HCT116 (cell line): ENCODE measurements at regions not wholly inside any gene's neighbourhood (a gene's known extent, or its start where the extent isn't known, plus 50 kb on each side); places are given as distances from the start of the nearest gene placed in this dataset.

ENCODE experiments used
- ATAC-seq: fragments of 200-7000 bp; cut with Tn5 transposase; 2 replicates; pipeline ENCODE4 v1.9.1; 2020; ENCODE audit warnings: mild to moderate bottlenecking, moderate library complexity
- BruUV-seq: library from RNA; stranded (reverse); fragments of 400-500 nt; replicated peaks from 2 replicates; lab custom pipeline; 2021; lab: Mats Ljungman, UMichigan
- CTCF ChIA-PET: fragments of 300-600 bp; sonication (Branson Sonifier 250); formaldehyde crosslinking; loops from one replicate; lab custom pipeline; 2021; ENCODE audit warnings: antibody characterized with exemption; lab: Charles Lee
- POLR2A ChIA-PET: fragments of 300-600, 350-600 bp; sonication (Branson Sonifier 250); formaldehyde crosslinking; loops from one replicate; lab custom pipeline; 2021; ENCODE audit warnings: antibody characterized with exemption; lab: Charles Lee
- RAD21 ChIA-PET, 2 experiments: fragments of 300-600 bp; sonication (Branson Sonifier 250); formaldehyde crosslinking; loops; one replicate each; lab custom pipeline; 2023; ENCODE audit warnings: low total read pairs in 2 of 2; ENCODE audit not compliant: uncharacterized antibody in 2 of 2, unreplicated experiment in 2 of 2, low non-redundant PET in 1 of 2; lab: Charles Lee
- DNase-seq: peaks from one replicate; pipeline ENCODE4 v3.0.0-alpha.2; 2010; ENCODE audit warnings: low read depth, low spot score
- H2AFZ ChIP-seq: fragments of 200-600 bp; shearing (Covaris generic), sonication (generic); 2 replicates; pipeline ENCODE4 v1.6.1; 2017; ENCODE audit warnings: low read depth, mixed run types, mixed read lengths, antibody characterized with exemption, low read length; ENCODE audit not compliant: poor library complexity, severe bottlenecking
- H3K27ac ChIP-seq: 2 replicates; pipeline ENCODE4 v1.5.1; 2012; ENCODE audit warnings: low read depth, low read length
- H3K27me3 ChIP-seq: fragments of 200-600 bp; sonication (generic); 2 replicates; pipeline ENCODE4 v1.6.1; 2016; ENCODE audit warnings: mixed run types, low read length, mixed read lengths; ENCODE audit not compliant: insufficient read depth
- H3K36me3 ChIP-seq, 2 experiments: fragments of 200-500 bp in 1 of 2; fragments of 200-600 bp in 1 of 2; sonication (Bioruptor generic) in 1 of 2; sonication (generic) in 1 of 2; 2 replicates each; pipeline versions ENCODE4 v1.5.1 to v1.6.1; 2014 to 2016; ENCODE audit warnings: low read length in 2 of 2, inconsistent platforms in 1 of 2, mixed read lengths in 1 of 2, mixed run types in 1 of 2; ENCODE audit not compliant: insufficient read depth in 2 of 2, control insufficient read depth in 1 of 2
- H3K4me1 ChIP-seq, 2 experiments: fragments of 200-600 bp in 1 of 2; sonication (generic) in 1 of 2; 2 replicates each; pipeline versions ENCODE4 v1.5.1 to v1.6.1; 2012 to 2017; ENCODE audit warnings: low read length in 2 of 2, inconsistent platforms in 1 of 2, mild to moderate bottlenecking in 1 of 2, mixed read lengths in 1 of 2, mixed run types in 1 of 2, moderate library complexity in 1 of 2; ENCODE audit not compliant: insufficient read depth in 2 of 2, control insufficient read depth in 1 of 2
- H3K4me2 ChIP-seq: fragments of 200-600 bp; sonication (generic); 2 replicates; pipeline ENCODE4 v1.6.1; 2017; ENCODE audit warnings: mixed run types, low read length, mixed read lengths
- H3K4me3 ChIP-seq, 2 experiments: fragments of 200-600 bp in 1 of 2; sonication (generic) in 1 of 2; replicated peaks in 1 of 2; 2 replicates each; pipeline ENCODE4 v1.5.1; 2011 to 2016; ENCODE audit warnings: low read length in 2 of 2, control low read depth in 1 of 2, low read depth in 1 of 2, mild to moderate bottlenecking in 1 of 2, mixed read lengths in 1 of 2, mixed run types in 1 of 2
- H3K79me2 ChIP-seq: fragments of 200-600 bp; sonication (generic); 2 replicates; pipeline ENCODE4 v1.6.1; 2017; ENCODE audit warnings: mild to moderate bottlenecking, mixed run types, low read length, moderate library complexity, mixed read lengths; ENCODE audit not compliant: insufficient read depth
- H3K9ac ChIP-seq: fragments of 200-600 bp; sonication (generic); 2 replicates; pipeline ENCODE4 v1.6.1; 2016; ENCODE audit warnings: low read length, mixed read lengths
- H3K9me2 ChIP-seq: fragments of 200-600 bp; sonication (generic), shearing (Covaris generic); 2 replicates; pipeline ENCODE4 v1.6.1; 2017; ENCODE audit warnings: mixed run types, mild to moderate bottlenecking, moderate library complexity; ENCODE audit not compliant: insufficient read depth
- H3K9me3 ChIP-seq, 2 experiments: fragments of 200-500 bp in 1 of 2; fragments of 200-600 bp in 1 of 2; sonication (Bioruptor generic) in 1 of 2; sonication (generic) in 1 of 2; 2 replicates each; pipeline ENCODE4 v1.6.1; 2014 to 2017; ENCODE audit warnings: low read length in 2 of 2, mixed read lengths in 2 of 2, inconsistent platforms in 1 of 2, low read depth in 1 of 2, mild to moderate bottlenecking in 1 of 2, mixed run types in 1 of 2, moderate library complexity in 1 of 2; ENCODE audit not compliant: control insufficient read depth in 1 of 2, insufficient read depth in 1 of 2
- H4K20me1 ChIP-seq: fragments of 200-600 bp; sonication (generic), shearing (Covaris generic); 2 replicates; pipeline ENCODE4 v1.6.1; 2017; ENCODE audit warnings: mixed run types, mild to moderate bottlenecking, moderate library complexity; ENCODE audit not compliant: insufficient read depth
- ATF3 ChIP-seq: IDR thresholded peaks from 2 replicates; pipeline ENCODE4 v1.6.1; 2012
- CEBPB ChIP-seq: IDR thresholded peaks from 2 replicates; pipeline ENCODE4 v1.6.1; 2012; ENCODE audit warnings: low read depth
- EGR1 ChIP-seq: IDR thresholded peaks from 2 replicates; pipeline ENCODE4 v1.6.1; 2012; ENCODE audit warnings: low read depth
- EZH2 ChIP-seq: fragments of 200-600 bp; sonication (generic); IDR thresholded peaks from 2 replicates; pipeline ENCODE4 v1.6.1; 2017; ENCODE audit warnings: antibody characterized with exemption, mixed run types
- JUND ChIP-seq: IDR thresholded peaks from 2 replicates; pipeline ENCODE4 v1.6.1; 2012
- RAD21 ChIP-seq: IDR thresholded peaks from 2 replicates; pipeline ENCODE4 v1.6.1; 2012; ENCODE audit warnings: low read depth, mild to moderate bottlenecking
- REST ChIP-seq: IDR thresholded peaks from 2 replicates; pipeline ENCODE4 v1.6.1; 2012; ENCODE audit warnings: low read depth
- SIN3A ChIP-seq: IDR thresholded peaks from 2 replicates; pipeline ENCODE4 v1.6.1; 2012; ENCODE audit warnings: low read depth
- SP1 ChIP-seq: IDR thresholded peaks from 2 replicates; pipeline ENCODE4 v1.6.1; 2012; ENCODE audit warnings: low read depth
- SRF ChIP-seq: IDR thresholded peaks from 2 replicates; pipeline ENCODE4 v1.6.1; 2012; ENCODE audit warnings: low read depth
- TCF7L2 ChIP-seq: IDR thresholded peaks from 2 replicates; pipeline ENCODE4 v1.7.0; 2011; ENCODE audit warnings: borderline replicate concordance, inconsistent platforms; ENCODE audit not compliant: insufficient read depth, insufficient read length; ENCODE audit errors: extremely low read depth
- ZNF274 ChIP-seq: fragments of 200-500 bp; sonication (Bioruptor generic); IDR thresholded peaks from 2 replicates; pipeline ENCODE4 v1.6.1; 2014; ENCODE audit warnings: mild to moderate bottlenecking, low read depth, low read length, inconsistent platforms
- intact Hi-C: fragments of 100-400 bp; cut with micrococcal nuclease; formaldehyde crosslinking; loops from 2 replicates; pipeline ENCODE4 v1.10.0; 2022

GRCh38 chr14:35224615-35225014, 67.6 kb upstream of the PSMA6 start:
- Histone ChIP-seq H3K27me3 (no peaks in the 10 kb centered on the region), H3K36me3 (no peaks in the 10 kb centered on the region), H3K27ac (no peak overlapping the region), H3K9me2 (no peaks in the 10 kb centered on the region), H3K4me3 (no peak overlapping the region), H3K4me1 (no peaks in the 10 kb centered on the region), H4K20me1 (no peaks in the 10 kb centered on the region), H3K4me2 (no peak overlapping the region), H3K9me3 (no peaks in the 10 kb centered on the region), H2AFZ (no peak overlapping the region), H3K9ac (no peak overlapping the region), H3K79me2 (no peaks in the 10 kb centered on the region)
- ATAC-seq (no peak), DNase-seq (no peak)
- TF ChIP-seq REST (no peak), TCF7L2 (no peak), EZH2 (no peak), ATF3 (no peak), EGR1 (no peak), SP1 (no peak), SRF (no peak), CEBPB (no peak), SIN3A (no peak), RAD21 (no peak), JUND (no peak), ZNF274 (no peak)
- RAD21 ChIA-PET, result no interaction called here
- POLR2A ChIA-PET, result no interaction called here
- BruUV-seq, result no TSS peak
- CTCF ChIA-PET, result interaction anchor here (1.3 kb wide), 1 partner anchor 10 kb away, joined by 5 read pairs; no protein-coding TSS in a partner anchor
- intact Hi-C loops, result loop anchor here (10.0 kb wide), 1 partner anchor 460 kb away; no protein-coding TSS in a partner anchor
